Trophoblast cell (in vitro differentiated cells and primary cell): ENCODE measurements at regions not wholly inside any gene's neighbourhood (a gene's known extent, or its start where the extent isn't known, plus 50 kb on each side); places are given as distances from the start of the nearest gene placed in this dataset.

ENCODE experiments used
- DNase-seq, 2 donors: peaks; one replicate each; pipeline ENCODE4 v3.0.0-alpha.2; 2016
- H2AFZ ChIP-seq: 2 replicates; pipeline ENCODE4 v1.6.1; 2013; ENCODE audit warnings: low read length, moderate library complexity, mild to moderate bottlenecking; ENCODE audit not compliant: insufficient read depth, poor library complexity
- H2AK5ac ChIP-seq: 2 replicates; pipeline ENCODE4 v1.6.1; 2013; ENCODE audit warnings: mild to moderate bottlenecking, low read length
- H2BK120ac ChIP-seq: 2 replicates; pipeline ENCODE4 v1.6.1; 2013; ENCODE audit warnings: low read length, mild to moderate bottlenecking, moderate library complexity; ENCODE audit not compliant: insufficient read depth, poor library complexity
- H2BK12ac ChIP-seq: 2 replicates; pipeline ENCODE4 v1.6.1; 2013; ENCODE audit warnings: mild to moderate bottlenecking, low read length, moderate library complexity
- H2BK5ac ChIP-seq: 2 replicates; pipeline ENCODE4 v1.6.1; 2013; ENCODE audit warnings: low read length, low read depth, moderate library complexity, mild to moderate bottlenecking; ENCODE audit not compliant: poor library complexity
- H3K14ac ChIP-seq: 2 replicates; pipeline ENCODE4 v1.6.1; 2013; ENCODE audit warnings: mild to moderate bottlenecking, low read length
- H3K18ac ChIP-seq: 2 replicates; pipeline ENCODE4 v1.6.1; 2013; ENCODE audit warnings: mild to moderate bottlenecking, low read length
- H3K23ac ChIP-seq: 2 replicates; pipeline ENCODE4 v1.6.1; 2013; ENCODE audit warnings: low read length
- H3K27ac ChIP-seq: 2 replicates; pipeline ENCODE4 v1.5.1; 2013; ENCODE audit warnings: low read depth, mild to moderate bottlenecking, inconsistent platforms, low read length, moderate library complexity
- H3K27me3 ChIP-seq: 2 replicates; pipeline ENCODE4 v1.6.1; 2013; ENCODE audit warnings: inconsistent platforms, mild to moderate bottlenecking, low read length, moderate library complexity; ENCODE audit not compliant: insufficient read depth
- H3K36me3 ChIP-seq, 2 experiments: 1 replicate in 1 of 2; 2 replicates in 1 of 2; pipeline ENCODE4 v1.6.1; 2013; ENCODE audit warnings: low read length in 2 of 2, mild to moderate bottlenecking in 2 of 2, moderate library complexity in 1 of 2; ENCODE audit not compliant: insufficient read depth in 2 of 2, control insufficient read depth in 1 of 2
- H3K4ac ChIP-seq: 2 replicates; pipeline ENCODE4 v1.6.1; 2013; ENCODE audit warnings: low read depth, mild to moderate bottlenecking, low read length, moderate library complexity
- H3K4me1 ChIP-seq, 2 experiments: 1 replicate in 1 of 2; 2 replicates in 1 of 2; pipeline ENCODE4 v1.6.1; 2013; ENCODE audit warnings: low read length in 2 of 2, mild to moderate bottlenecking in 2 of 2, moderate library complexity in 1 of 2; ENCODE audit not compliant: insufficient read depth in 2 of 2, control insufficient read depth in 1 of 2
- H3K4me2 ChIP-seq: 2 replicates; pipeline ENCODE4 v1.6.1; 2013; ENCODE audit warnings: inconsistent platforms, mild to moderate bottlenecking, low read length, moderate library complexity
- H3K4me3 ChIP-seq: 2 replicates; pipeline ENCODE4 v1.5.1; 2013; ENCODE audit warnings: mild to moderate bottlenecking, low read depth, low read length, inconsistent platforms
- H3K79me1 ChIP-seq: one replicate; pipeline ENCODE4 v1.6.1; 2013; ENCODE audit warnings: low read length
- H3K79me2 ChIP-seq: 2 replicates; pipeline ENCODE4 v1.6.1; 2013; ENCODE audit warnings: low read length, mild to moderate bottlenecking; ENCODE audit not compliant: control insufficient read depth, insufficient read depth, poor library complexity
- H3K9ac ChIP-seq: 2 replicates; pipeline ENCODE4 v1.6.1; 2013; ENCODE audit warnings: mild to moderate bottlenecking, low read length
- H3K9me3 ChIP-seq: 2 replicates; pipeline ENCODE4 v1.6.1; 2013; ENCODE audit warnings: low read depth, mild to moderate bottlenecking, control low read depth, inconsistent platforms, low read length; ENCODE audit not compliant: insufficient read depth
- H4K12ac ChIP-seq: 2 replicates; pipeline ENCODE4 v1.6.1; 2013; ENCODE audit warnings: low read depth, mild to moderate bottlenecking, low read length, moderate library complexity
- H4K8ac ChIP-seq: 2 replicates; pipeline ENCODE4 v1.6.1; 2013; ENCODE audit warnings: low read depth, mild to moderate bottlenecking, low read length, moderate library complexity
- H4K91ac ChIP-seq: one replicate; pipeline ENCODE4 v1.6.1; 2013; ENCODE audit warnings: low read depth, mild to moderate bottlenecking, low read length, moderate library complexity
- WGBS: extraction: QIAGEN DNeasy Blood & Tissue Kit; methylation state at CpG from one replicate; pipeline ENCODE4 v1.1.7; 2013; ENCODE audit warnings: missing lambda C conversion rate; ENCODE audit not compliant: insufficient read length, insufficient coverage; ENCODE audit errors: extremely low coverage; 5-methylcytosine and 5-hydroxymethylcytosine counted together

GRCh38 chr15:89397653-89398023 lies 63.0 kb upstream of the POLG start:
- Histone ChIP-seq H2BK120ac (no peak overlapping the region), H3K4me3 (no peak overlapping the region), H2AK5ac (no peak overlapping the region), H4K12ac (no peak overlapping the region), H3K4ac (no peak overlapping the region), H3K27ac (no peak overlapping the region), H3K4me2 (no peak overlapping the region), H3K79me1 (no peaks in the 10 kb centered on the region), H2BK12ac (no peak overlapping the region), H3K14ac (no peak overlapping the region), H3K18ac (no peak overlapping the region), H3K4me1 (no peaks in the 10 kb centered on the region), H3K23ac (no peak overlapping the region), H4K8ac (no peak overlapping the region), H3K27me3 (peaks cover 66% of the 10 kb centered on the region), H4K91ac (no peak overlapping the region), H3K9ac (no peak overlapping the region), H3K36me3 (no peaks in the 10 kb centered on the region), H2BK5ac (no peak overlapping the region), H3K9me3 (peaks cover 20% of the 10 kb centered on the region), H3K79me2 (no peaks in the 10 kb centered on the region), H2AFZ (no peak overlapping the region)
- no CpG with 5 or more reads among the region's 3 CpGs for WGBS
- DNase-seq: no peak

GRCh38 chr15:89396723-89397652 lies 62.4 kb upstream of the POLG start:
- H3K27ac ChIP-seq: no peak overlapping the region
- no peaks in the 10 kb centered on the region for H3K4me1 ChIP-seq
- no peak overlapping the region for H2BK120ac ChIP-seq
- H3K9me3 ChIP-seq: peaks cover 20% of the 10 kb centered on the region
- H3K27me3 ChIP-seq: peaks cover 64% of the 10 kb centered on the region
- no peak for DNase-seq
- no peak overlapping the region for H4K91ac ChIP-seq
- H3K18ac ChIP-seq: no peak overlapping the region
- no peaks in the 10 kb centered on the region for H3K79me1 ChIP-seq
- no peak overlapping the region for H3K23ac ChIP-seq
- no peak overlapping the region for H4K8ac ChIP-seq
- H4K12ac ChIP-seq: no peak overlapping the region
- no peak overlapping the region for H3K4ac ChIP-seq
- no peak overlapping the region for H3K4me3 ChIP-seq
- no peak overlapping the region for H3K9ac ChIP-seq
- H3K36me3 ChIP-seq: no peaks in the 10 kb centered on the region
- no peak overlapping the region for H3K14ac ChIP-seq
- H2BK12ac ChIP-seq: no peak overlapping the region
- H3K4me2 ChIP-seq: no peak overlapping the region
- no CpG with 5 or more reads among the region's 12 CpGs for WGBS
- H2BK5ac ChIP-seq: no peak overlapping the region
- H2AFZ ChIP-seq: no peak overlapping the region
- H2AK5ac ChIP-seq: no peak overlapping the region
- H3K79me2 ChIP-seq: no peaks in the 10 kb centered on the region

GRCh38 chr15:89395996-89396395 lies 61.4 kb upstream of the POLG start:
- Histone ChIP-seq H2BK5ac (no peak overlapping the region), H3K18ac (no peak overlapping the region)
- WGBS: no CpG with 5 or more reads among the region's 4 CpGs

GRCh38 chr15:89395461-89395871 lies 60.8 kb upstream of the POLG start:
- no peak overlapping the region for H4K12ac ChIP-seq
- H3K18ac ChIP-seq: no peak overlapping the region
- no peaks in the 10 kb centered on the region for H3K79me2 ChIP-seq
- DNase-seq: no peak
- no peak overlapping the region for H3K4ac ChIP-seq
- H2AK5ac ChIP-seq: no peak overlapping the region
- H3K36me3 ChIP-seq: no peaks in the 10 kb centered on the region
- no peak overlapping the region for H3K14ac ChIP-seq
- no CpG with 5 or more reads among the region's 10 CpGs for WGBS
- H3K79me1 ChIP-seq: no peaks in the 10 kb centered on the region
- no peak overlapping the region for H3K23ac ChIP-seq
- H4K91ac ChIP-seq: no peak overlapping the region
- no peak overlapping the region for H3K9ac ChIP-seq
- no peak overlapping the region for H3K4me3 ChIP-seq
- peaks cover 16% of the 10 kb centered on the region for H3K9me3 ChIP-seq
- no peaks in the 10 kb centered on the region for H3K4me1 ChIP-seq
- no peak overlapping the region for H4K8ac ChIP-seq
- no peak overlapping the region for H2AFZ ChIP-seq
- H3K27ac ChIP-seq: no peak overlapping the region
- H3K4me2 ChIP-seq: no peak overlapping the region
- no peak overlapping the region for H2BK5ac ChIP-seq
- no peak overlapping the region for H2BK120ac ChIP-seq
- no peak overlapping the region for H2BK12ac ChIP-seq
- H3K27me3 ChIP-seq: peaks cover 55% of the 10 kb centered on the region

More at GRCh38 chr15:89395996-89396395, 61.4 kb upstream of the POLG start:
- H3K79me2 ChIP-seq: no peaks in the 10 kb centered on the region
- H3K4me2 ChIP-seq: no peak overlapping the region
- no peaks in the 10 kb centered on the region for H3K4me1 ChIP-seq
- H2BK120ac ChIP-seq: no peak overlapping the region
- no peak overlapping the region for H2AFZ ChIP-seq
- no peak overlapping the region for H4K12ac ChIP-seq
- no peak overlapping the region for H2BK12ac ChIP-seq
- H4K91ac ChIP-seq: no peak overlapping the region
- H4K8ac ChIP-seq: no peak overlapping the region
- H2AK5ac ChIP-seq: no peak overlapping the region
- H3K9ac ChIP-seq: no peak overlapping the region
- H3K79me1 ChIP-seq: no peaks in the 10 kb centered on the region
- H3K4ac ChIP-seq: no peak overlapping the region
- H3K4me3 ChIP-seq: no peak overlapping the region
- H3K9me3 ChIP-seq: peaks cover 20% of the 10 kb centered on the region
- no peak overlapping the region for H3K27ac ChIP-seq
- H3K27me3 ChIP-seq: peaks cover 60% of the 10 kb centered on the region
- no peak overlapping the region for H3K23ac ChIP-seq
- no peak overlapping the region for H3K14ac ChIP-seq
- DNase-seq: no peak
- no peaks in the 10 kb centered on the region for H3K36me3 ChIP-seq
